ENCODE measurements at regions not wholly inside any gene's neighbourhood (a gene's known extent, or its start where the extent isn't known, plus 50 kb on each side); places are given as distances from the start of the nearest gene placed in this dataset.

GRCh38 chr1:115183158-115183557 lies 93.9 kb upstream of the TSPAN2 start:
- H3K4me3 ChIP-seq (ENCODE audit: low read depth, low read length) = no peak overlapping the region
- no peaks in the 10 kb centered on the region for H3K36me3 ChIP-seq (ENCODE audit: control insufficient read depth in 2 of 2, insufficient read depth in 1 of 2, low read length in 2 of 2)
- no peaks in the 10 kb centered on the region for H3K9me3 ChIP-seq (ENCODE audit: control insufficient read depth, insufficient read depth, low read depth, low read length)
- H3K27ac ChIP-seq (ENCODE audit: extremely low read depth, low read depth, low read length) = no peak overlapping the region
- ChIA-PET CTCF (interaction anchor here (0.9 to 1.9 kb wide), 3 partner anchors 37 to 281 kb away, joined by 3 to 6 read pairs (median 5); no protein-coding TSS in a partner anchor), POLR2A (no interaction called here)
- TF ChIP-seq ZNF664 (tag by site-specific recombination; IDR thresholded peaks at IDR 0.05) = no peak
- no peak for TF ChIP-seq YY1 (tag by site-specific recombination; IDR thresholded peaks at IDR 0.05)
- TF ChIP-seq ZNF324 (tag by site-specific recombination; IDR thresholded peaks at IDR 0.05) = no peak
- no peak for TF ChIP-seq KLF7 (tag by site-specific recombination; IDR thresholded peaks at IDR 0.05; ENCODE audit: borderline replicate concordance)
- TF ChIP-seq, protein P1, sequence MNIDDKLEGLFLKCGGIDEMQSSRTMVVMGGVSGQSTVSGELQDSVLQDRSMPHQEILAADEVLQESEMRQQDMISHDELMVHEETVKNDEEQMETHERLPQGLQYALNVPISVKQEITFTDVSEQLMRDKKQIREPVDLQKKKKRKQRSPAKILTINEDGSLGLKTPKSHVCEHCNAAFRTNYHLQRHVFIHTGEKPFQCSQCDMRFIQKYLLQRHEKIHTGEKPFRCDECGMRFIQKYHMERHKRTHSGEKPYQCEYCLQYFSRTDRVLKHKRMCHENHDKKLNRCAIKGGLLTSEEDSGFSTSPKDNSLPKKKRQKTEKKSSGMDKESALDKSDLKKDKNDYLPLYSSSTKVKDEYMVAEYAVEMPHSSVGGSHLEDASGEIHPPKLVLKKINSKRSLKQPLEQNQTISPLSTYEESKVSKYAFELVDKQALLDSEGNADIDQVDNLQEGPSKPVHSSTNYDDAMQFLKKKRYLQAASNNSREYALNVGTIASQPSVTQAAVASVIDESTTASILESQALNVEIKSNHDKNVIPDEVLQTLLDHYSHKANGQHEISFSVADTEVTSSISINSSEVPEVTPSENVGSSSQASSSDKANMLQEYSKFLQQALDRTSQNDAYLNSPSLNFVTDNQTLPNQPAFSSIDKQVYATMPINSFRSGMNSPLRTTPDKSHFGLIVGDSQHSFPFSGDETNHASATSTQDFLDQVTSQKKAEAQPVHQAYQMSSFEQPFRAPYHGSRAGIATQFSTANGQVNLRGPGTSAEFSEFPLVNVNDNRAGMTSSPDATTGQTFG (tag by site-specific recombination; IDR thresholded peaks at IDR 0.05; ENCODE audit: borderline replicate concordance) = no peak
- TF ChIP-seq, protein P2, sequence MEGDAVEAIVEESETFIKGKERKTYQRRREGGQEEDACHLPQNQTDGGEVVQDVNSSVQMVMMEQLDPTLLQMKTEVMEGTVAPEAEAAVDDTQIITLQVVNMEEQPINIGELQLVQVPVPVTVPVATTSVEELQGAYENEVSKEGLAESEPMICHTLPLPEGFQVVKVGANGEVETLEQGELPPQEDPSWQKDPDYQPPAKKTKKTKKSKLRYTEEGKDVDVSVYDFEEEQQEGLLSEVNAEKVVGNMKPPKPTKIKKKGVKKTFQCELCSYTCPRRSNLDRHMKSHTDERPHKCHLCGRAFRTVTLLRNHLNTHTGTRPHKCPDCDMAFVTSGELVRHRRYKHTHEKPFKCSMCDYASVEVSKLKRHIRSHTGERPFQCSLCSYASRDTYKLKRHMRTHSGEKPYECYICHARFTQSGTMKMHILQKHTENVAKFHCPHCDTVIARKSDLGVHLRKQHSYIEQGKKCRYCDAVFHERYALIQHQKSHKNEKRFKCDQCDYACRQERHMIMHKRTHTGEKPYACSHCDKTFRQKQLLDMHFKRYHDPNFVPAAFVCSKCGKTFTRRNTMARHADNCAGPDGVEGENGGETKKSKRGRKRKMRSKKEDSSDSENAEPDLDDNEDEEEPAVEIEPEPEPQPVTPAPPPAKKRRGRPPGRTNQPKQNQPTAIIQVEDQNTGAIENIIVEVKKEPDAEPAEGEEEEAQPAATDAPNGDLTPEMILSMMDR (tag by site-specific recombination; IDR thresholded peaks at IDR 0.05) = no peak
- no peak for TF ChIP-seq ZNF366 (tag by site-specific recombination; conservative IDR thresholded peaks at IDR 0.05)
- no peak for TF ChIP-seq ZNF214 (tag by site-specific recombination; IDR thresholded peaks at IDR 0.05; ENCODE audit: borderline replicate concordance)
- no peak for TF ChIP-seq ZBTB6 (tag by site-specific recombination; IDR thresholded peaks at IDR 0.05)
- TF ChIP-seq ZSCAN16 (tag by site-specific recombination; IDR thresholded peaks at IDR 0.05) = no peak
- TF ChIP-seq, protein P3, sequence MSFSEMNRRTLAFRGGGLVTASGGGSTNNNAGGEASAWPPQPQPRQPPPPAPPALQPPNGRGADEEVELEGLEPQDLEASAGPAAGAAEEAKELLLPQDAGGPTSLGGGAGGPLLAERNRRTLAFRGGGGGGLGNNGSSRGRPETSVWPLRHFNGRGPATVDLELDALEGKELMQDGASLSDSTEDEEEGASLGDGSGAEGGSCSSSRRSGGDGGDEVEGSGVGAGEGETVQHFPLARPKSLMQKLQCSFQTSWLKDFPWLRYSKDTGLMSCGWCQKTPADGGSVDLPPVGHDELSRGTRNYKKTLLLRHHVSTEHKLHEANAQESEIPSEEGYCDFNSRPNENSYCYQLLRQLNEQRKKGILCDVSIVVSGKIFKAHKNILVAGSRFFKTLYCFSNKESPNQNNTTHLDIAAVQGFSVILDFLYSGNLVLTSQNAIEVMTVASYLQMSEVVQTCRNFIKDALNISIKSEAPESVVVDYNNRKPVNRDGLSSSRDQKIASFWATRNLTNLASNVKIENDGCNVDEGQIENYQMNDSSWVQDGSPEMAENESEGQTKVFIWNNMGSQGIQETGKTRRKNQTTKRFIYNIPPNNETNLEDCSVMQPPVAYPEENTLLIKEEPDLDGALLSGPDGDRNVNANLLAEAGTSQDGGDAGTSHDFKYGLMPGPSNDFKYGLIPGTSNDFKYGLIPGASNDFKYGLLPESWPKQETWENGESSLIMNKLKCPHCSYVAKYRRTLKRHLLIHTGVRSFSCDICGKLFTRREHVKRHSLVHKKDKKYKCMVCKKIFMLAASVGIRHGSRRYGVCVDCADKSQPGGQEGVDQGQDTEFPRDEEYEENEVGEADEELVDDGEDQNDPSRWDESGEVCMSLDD (tag by site-specific recombination; IDR thresholded peaks at IDR 0.05) = no peak
- TF ChIP-seq, protein P4, sequence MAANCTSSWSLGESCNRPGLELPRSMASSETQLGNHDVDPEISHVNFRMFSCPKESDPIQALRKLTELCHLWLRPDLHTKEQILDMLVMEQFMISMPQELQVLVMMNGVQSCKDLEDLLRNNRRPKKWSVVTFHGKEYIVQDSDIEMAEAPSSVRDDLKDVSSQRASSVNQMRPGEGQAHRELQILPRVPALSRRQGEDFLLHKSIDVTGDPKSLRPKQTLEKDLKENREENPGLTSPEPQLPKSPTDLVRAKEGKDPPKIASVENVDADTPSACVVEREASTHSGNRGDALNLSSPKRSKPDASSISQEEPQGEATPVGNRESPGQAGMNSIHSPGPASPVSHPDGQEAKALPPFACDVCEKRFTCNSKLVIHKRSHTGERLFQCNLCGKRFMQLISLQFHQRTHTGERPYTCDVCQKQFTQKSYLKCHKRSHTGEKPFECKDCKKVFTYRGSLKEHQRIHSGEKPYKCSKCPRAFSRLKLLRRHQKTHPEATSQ (tag by site-specific recombination; IDR thresholded peaks at IDR 0.05) = no peak
- TF ChIP-seq ZNF354C (tag by site-specific recombination; IDR thresholded peaks at IDR 0.05; ENCODE audit: borderline replicate concordance, low read depth) = no peak
- TF ChIP-seq ZNF747 (tag by site-specific recombination; IDR thresholded peaks at IDR 0.05) = no peak
- no peak for TF ChIP-seq ZNF266 (tag by site-specific recombination; IDR thresholded peaks at IDR 0.05; ENCODE audit: low read depth)
- TF ChIP-seq ZFP37 (tag by site-specific recombination; IDR thresholded peaks at IDR 0.05) = no peak
- TF ChIP-seq, protein P5, sequence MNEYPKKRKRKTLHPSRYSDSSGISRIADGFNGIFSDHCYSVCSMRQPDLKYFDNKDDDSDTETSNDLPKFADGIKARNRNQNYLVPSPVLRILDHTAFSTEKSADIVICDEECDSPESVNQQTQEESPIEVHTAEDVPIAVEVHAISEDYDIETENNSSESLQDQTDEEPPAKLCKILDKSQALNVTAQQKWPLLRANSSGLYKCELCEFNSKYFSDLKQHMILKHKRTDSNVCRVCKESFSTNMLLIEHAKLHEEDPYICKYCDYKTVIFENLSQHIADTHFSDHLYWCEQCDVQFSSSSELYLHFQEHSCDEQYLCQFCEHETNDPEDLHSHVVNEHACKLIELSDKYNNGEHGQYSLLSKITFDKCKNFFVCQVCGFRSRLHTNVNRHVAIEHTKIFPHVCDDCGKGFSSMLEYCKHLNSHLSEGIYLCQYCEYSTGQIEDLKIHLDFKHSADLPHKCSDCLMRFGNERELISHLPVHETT (tag by site-specific recombination; IDR thresholded peaks at IDR 0.05) = no peak
- no peak for TF ChIP-seq ZNF580 (tag by site-specific recombination; IDR thresholded peaks at IDR 0.05)
- no peak for TF ChIP-seq ZNF341 (tag by site-specific recombination; IDR thresholded peaks at IDR 0.05; ENCODE audit: low read depth)
- no peaks in the 10 kb centered on the region for H3K4me1 ChIP-seq (ENCODE audit: control insufficient read depth, insufficient read depth, low read length)
